NT2/D1 (cell line): ENCODE measurements at regions not wholly inside any gene's neighbourhood (a gene's known extent, or its start where the extent isn't known, plus 50 kb on each side); places are given as distances from the start of the nearest gene placed in this dataset.

ENCODE experiments used
- SUZ12 ChIP-seq: IDR thresholded peaks from 2 replicates; pipeline ENCODE4 v1.6.1; 2011; ENCODE audit not compliant: insufficient read length, insufficient read depth; ENCODE audit errors: extremely low read depth
- ZNF274 ChIP-seq: IDR thresholded peaks from 2 replicates; pipeline ENCODE4 v1.6.1; 2011; ENCODE audit warnings: mild to moderate bottlenecking, low read depth, low read length

DNA sequence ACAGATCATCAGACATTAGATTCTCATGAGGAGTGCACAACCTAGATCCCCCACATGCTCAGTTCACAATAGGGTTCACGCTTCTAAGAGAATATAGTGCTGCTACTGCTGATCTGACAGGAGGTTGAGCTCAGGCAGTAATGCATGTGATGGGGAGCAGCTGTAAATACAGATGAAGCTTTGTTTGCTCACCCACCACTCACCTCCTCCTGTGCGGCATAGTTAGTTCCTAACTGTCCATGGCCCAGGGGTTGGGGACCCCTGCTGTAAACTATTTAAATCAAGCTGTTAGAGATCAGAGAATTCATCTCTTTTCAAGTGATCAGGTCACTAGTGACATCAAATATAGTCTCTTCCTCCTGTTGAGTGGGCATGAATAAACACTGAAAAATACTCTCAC lies 88.8 kb upstream of the ACVR2A start:
- TF ChIP-seq SUZ12 (no peak), ZNF274 (no peak)
